ENCODE measurements at regions not wholly inside any gene's neighbourhood (a gene's known extent, or its start where the extent isn't known, plus 50 kb on each side); places are given as distances from the start of the nearest gene placed in this dataset.

GRCh38 chr6:94389218-94389617 lies 969.9 kb upstream of the EPHA7 start:
- 79 to 85% methylated on average over 2 of the region's 2 CpGs for WGBS, 2 donors

GRCh38 chr6:94377835-94378234 lies 958.5 kb upstream of the EPHA7 start:
- no peak for TF ChIP-seq CTCF (IDR thresholded peaks at IDR 0.05)
- no peak for TF ChIP-seq EP300 (IDR thresholded peaks at IDR 0.05)
- no peak for TF ChIP-seq POLR2A (IDR thresholded peaks at IDR 0.05)
- no peak for DNase-seq (ENCODE audit: low spot score in 2 of 2)
- H3K4me1 ChIP-seq: no peaks in the 10 kb centered on the region
- no peak overlapping the region for H3K27ac ChIP-seq
- no peak overlapping the region for H3K4me3 ChIP-seq
- H3K27me3 ChIP-seq: no peaks in the 10 kb centered on the region
- no peaks in the 10 kb centered on the region for H3K9me3 ChIP-seq
- no peaks in the 10 kb centered on the region for H3K36me3 ChIP-seq
- 58 to 69% methylated on average over 1 of the region's 1 CpG for WGBS, 2 donors

More at GRCh38 chr6:94389218-94389617, 969.9 kb upstream of the EPHA7 start:
- TF ChIP-seq POLR2A (IDR thresholded peaks at IDR 0.05): no peak
- TF ChIP-seq EP300 (IDR thresholded peaks at IDR 0.05): no peak
- no peak for TF ChIP-seq CTCF (IDR thresholded peaks at IDR 0.05)
- H3K9me3 ChIP-seq: no peaks in the 10 kb centered on the region
- no peaks in the 10 kb centered on the region for H3K27me3 ChIP-seq
- H3K36me3 ChIP-seq: no peaks in the 10 kb centered on the region
- no peak overlapping the region for H3K4me3 ChIP-seq
- no peak for DNase-seq (ENCODE audit: low spot score in 2 of 2)
- H3K27ac ChIP-seq: no peak overlapping the region
- no peaks in the 10 kb centered on the region for H3K4me1 ChIP-seq

- 65 to 80% methylated on average over 1 of the region's 1 CpG for WGBS, 2 donors
- DNase-seq (ENCODE audit: low spot score in 2 of 2): no peak
- Histone ChIP-seq H3K36me3 (no peaks in the 10 kb centered on the region), H3K4me3 (no peak overlapping the region), H3K4me1 (no peaks in the 10 kb centered on the region), H3K27me3 (no peaks in the 10 kb centered on the region), H3K9me3 (no peaks in the 10 kb centered on the region), H3K27ac (no peak overlapping the region)
- TF ChIP-seq EP300 (IDR thresholded peaks at IDR 0.05) (no peak), POLR2A (IDR thresholded peaks at IDR 0.05) (no peak), CTCF (IDR thresholded peaks at IDR 0.05) (no peak)
Measured at GRCh38 chr6:94376876-94377275, 957.5 kb upstream of the EPHA7 start.

GRCh38 chr6:94372229-94372628 lies 952.9 kb upstream of the EPHA7 start:
- TF ChIP-seq EP300 (IDR thresholded peaks at IDR 0.05) (no peak), CTCF (IDR thresholded peaks at IDR 0.05) (no peak), POLR2A (IDR thresholded peaks at IDR 0.05) (no peak)
- H3K4me1 ChIP-seq: no peaks in the 10 kb centered on the region

GRCh38 chr6:94367316-94367715 lies 948.0 kb upstream of the EPHA7 start:
- H3K27me3 ChIP-seq: no peaks in the 10 kb centered on the region
- 23 to 28% methylated on average over 1 of the region's 1 CpG for WGBS, 2 donors
- H3K36me3 ChIP-seq: no peaks in the 10 kb centered on the region
- TF ChIP-seq CTCF (IDR thresholded peaks at IDR 0.05): no peak
- no peak overlapping the region for H3K27ac ChIP-seq
- no peak overlapping the region for H3K4me3 ChIP-seq
- no peaks in the 10 kb centered on the region for H3K9me3 ChIP-seq
- no peaks in the 10 kb centered on the region for H3K4me1 ChIP-seq
- DNase-seq (ENCODE audit: low spot score in 2 of 2): no peak

More at GRCh38 chr6:94372229-94372628, 952.9 kb upstream of the EPHA7 start:
- Histone ChIP-seq H3K27ac (no peak overlapping the region), H3K9me3 (no peaks in the 10 kb centered on the region), H3K27me3 (no peaks in the 10 kb centered on the region), H3K36me3 (no peaks in the 10 kb centered on the region), H3K4me3 (no peak overlapping the region)
- no peak for DNase-seq (ENCODE audit: low spot score in 2 of 2)

All from tibial nerve (tissue), 4 donors.